ENCODE measurements at regions not wholly inside any gene's neighbourhood (a gene's known extent, or its start where the extent isn't known, plus 50 kb on each side); places are given as distances from the start of the nearest gene placed in this dataset.

GRCh38 chr5:31116466-31117031 lies 76.9 kb upstream of the CDH6 start:
- H3K36me3 ChIP-seq (ENCODE audit: control insufficient read depth, insufficient read depth, low read length): no peaks in the 10 kb centered on the region
- no peaks in the 10 kb centered on the region for H3K27me3 ChIP-seq (ENCODE audit: control insufficient read depth, insufficient read depth, low read length)
- no peak for FAIRE-seq
- no peak for DNase-seq (ENCODE audit: low read depth)
- no peak for TF ChIP-seq CTCF (IDR thresholded peaks at IDR 0.05; ENCODE audit: insufficient read depth, low read length, severe bottlenecking)
- H3K4me3 ChIP-seq (ENCODE audit: low read depth, low read length): no peak overlapping the region

GRCh38 chr5:31114817-31115216 lies 78.7 kb upstream of the CDH6 start:
- H3K27me3 ChIP-seq (ENCODE audit: control insufficient read depth, insufficient read depth, low read length): no peaks in the 10 kb centered on the region
- no peak overlapping the region for H3K4me3 ChIP-seq (ENCODE audit: low read depth, low read length)
- FAIRE-seq: no peak
- DNase-seq (ENCODE audit: low read depth): no peak
- H3K36me3 ChIP-seq (ENCODE audit: control insufficient read depth, insufficient read depth, low read length): no peaks in the 10 kb centered on the region
- TF ChIP-seq CTCF (IDR thresholded peaks at IDR 0.05; ENCODE audit: insufficient read depth, low read length, severe bottlenecking): no peak

- DNase-seq (ENCODE audit: low read depth) (no peak), FAIRE-seq (no peak)
- Histone ChIP-seq H3K4me3 (ENCODE audit: low read depth, low read length) (no peak overlapping the region), H3K36me3 (ENCODE audit: control insufficient read depth, insufficient read depth, low read length) (no peaks in the 10 kb centered on the region), H3K27me3 (ENCODE audit: control insufficient read depth, insufficient read depth, low read length) (no peaks in the 10 kb centered on the region)
- TF ChIP-seq CTCF (IDR thresholded peaks at IDR 0.05; ENCODE audit: insufficient read depth, low read length, severe bottlenecking): no peak
Observed at GRCh38 chr5:31113666-31114350, 79.7 kb upstream of the CDH6 start.

- peak; percentile 79 for DNase-seq (ENCODE audit: low read depth)
- no peak overlapping the region for H3K4me3 ChIP-seq (ENCODE audit: low read depth, low read length)
- no peak for FAIRE-seq
Observed at GRCh38 chr5:31113101-31113500, 80.4 kb upstream of the CDH6 start.

GRCh38 chr5:31107091-31107518 lies 86.4 kb upstream of the CDH6 start:
- Histone ChIP-seq H3K36me3 (ENCODE audit: control insufficient read depth, insufficient read depth, low read length) (no peaks in the 10 kb centered on the region), H3K4me3 (ENCODE audit: low read depth, low read length) (no peak overlapping the region), H3K27me3 (ENCODE audit: control insufficient read depth, insufficient read depth, low read length) (no peaks in the 10 kb centered on the region)
- FAIRE-seq (no peak), DNase-seq (ENCODE audit: low read depth) (peak; percentile 71)
- no peak for TF ChIP-seq CTCF (IDR thresholded peaks at IDR 0.05; ENCODE audit: insufficient read depth, low read length, severe bottlenecking)

More at GRCh38 chr5:31113101-31113500, 80.4 kb upstream of the CDH6 start:
- no peaks in the 10 kb centered on the region for H3K27me3 ChIP-seq (ENCODE audit: control insufficient read depth, insufficient read depth, low read length)
- H3K36me3 ChIP-seq (ENCODE audit: control insufficient read depth, insufficient read depth, low read length): no peaks in the 10 kb centered on the region
- TF ChIP-seq CTCF (IDR thresholded peaks at IDR 0.05; ENCODE audit: insufficient read depth, low read length, severe bottlenecking): no peak
